H1 (cell line): ENCODE measurements at regions not wholly inside any gene's neighbourhood (a gene's known extent, or its start where the extent isn't known, plus 50 kb on each side); places are given as distances from the start of the nearest gene placed in this dataset.

Source experiments
- CTCF ChIA-PET: fragments of 300-600 bp; sonication (Branson Sonifier 250); formaldehyde crosslinking; loops from one replicate; lab custom pipeline; 2021; ENCODE audit not compliant: partially characterized antibody; lab: Charles Lee
- POLR2A ChIA-PET: fragments of 300-600 bp; sonication (Branson Sonifier 250); formaldehyde crosslinking; loops from one replicate; lab custom pipeline; 2021; ENCODE audit warnings: inconsistent platforms; ENCODE audit not compliant: partially characterized antibody; lab: Charles Lee
- DNase-seq, 2 experiments: peaks; one replicate each; pipeline versions ENCODE4 v3.0.0 to v3.0.0-alpha.2; 2010 to 2022; ENCODE audit warnings: low spot score in 2 of 2, low read depth in 1 of 2, mixed read lengths in 1 of 2
- FAIRE-seq: peaks from 2 replicates; lab custom pipeline; 2011; peaks lifted over from hg19 to GRCh38; lab: Jason Lieb, UNC
- H2AFZ ChIP-seq: 2 replicates; pipeline ENCODE4 v1.8.1; 2012; ENCODE audit warnings: low read length, inconsistent platforms
- H2AK5ac ChIP-seq: 2 replicates; pipeline ENCODE4 v1.6.1; 2013; ENCODE audit warnings: low read depth, low read length
- H2BK120ac ChIP-seq: replicated peaks from 2 replicates; pipeline ENCODE3; 2013; ENCODE audit warnings: low read depth, low read length, inconsistent platforms
- H2BK12ac ChIP-seq: 2 replicates; pipeline ENCODE4 v1.6.1; 2013; ENCODE audit warnings: low read depth, low read length
- H2BK15ac ChIP-seq: 2 replicates; pipeline ENCODE4 v1.6.1; 2013; ENCODE audit warnings: low read length
- H2BK20ac ChIP-seq: 2 replicates; pipeline ENCODE4 v1.6.1; 2013; ENCODE audit warnings: low read length
- H2BK5ac ChIP-seq: 2 replicates; pipeline ENCODE4 v1.6.1; 2013; ENCODE audit warnings: low read depth, low read length
- H3K14ac ChIP-seq: 2 replicates; pipeline ENCODE4 v1.6.1; 2013; ENCODE audit warnings: inconsistent platforms; ENCODE audit not compliant: insufficient read length
- H3K18ac ChIP-seq: 2 replicates; pipeline ENCODE4 v1.6.1; 2013; ENCODE audit warnings: low read length; ENCODE audit errors: extremely low read depth
- H3K23ac ChIP-seq: 2 replicates; pipeline ENCODE4 v1.6.1; 2013; ENCODE audit warnings: inconsistent platforms; ENCODE audit not compliant: insufficient read length
- H3K23me2 ChIP-seq: 2 replicates; pipeline ENCODE4 v1.6.1; 2013; ENCODE audit warnings: low read depth, low read length
- H3K27ac ChIP-seq: 2 replicates; pipeline ENCODE4 v1.6.1; 2011; ENCODE audit warnings: low read depth, low read length, inconsistent platforms
- H3K27me3 ChIP-seq, 4 experiments: replicated peaks in 1 of 4; 1 replicate in 1 of 4; 2 replicates in 3 of 4; pipeline versions ENCODE4 v1.6.1 to v1.8.1; 2011 to 2013; ENCODE audit warnings: low read length in 3 of 4, mild to moderate bottlenecking in 3 of 4, inconsistent platforms in 2 of 4, mixed read lengths in 2 of 4, moderate library complexity in 1 of 4; ENCODE audit not compliant: control insufficient read depth in 3 of 4, insufficient read depth in 3 of 4; ENCODE audit errors: extremely low read depth in 1 of 4
- H3K36me3 ChIP-seq, 4 experiments: 2 replicates each; pipeline versions ENCODE4 v1.6.1 to v1.8.1; 2011 to 2013; ENCODE audit warnings: mild to moderate bottlenecking in 4 of 4, low read length in 3 of 4, moderate library complexity in 2 of 4, control low read depth in 1 of 4, inconsistent platforms in 1 of 4; ENCODE audit not compliant: insufficient read depth in 4 of 4, control insufficient read depth in 2 of 4
- H3K4ac ChIP-seq: replicated peaks from 2 replicates; pipeline ENCODE3; 2013; ENCODE audit warnings: low read length, low read depth, mixed read lengths, inconsistent platforms; ENCODE audit not compliant: insufficient read length
- H3K4me1 ChIP-seq, 4 experiments: replicated peaks in 1 of 4; 1 replicate in 1 of 4; 2 replicates in 3 of 4; pipeline versions ENCODE4 v1.6.1 to v1.8.1; 2011 to 2013; ENCODE audit warnings: low read length in 3 of 4, inconsistent platforms in 2 of 4, mixed read lengths in 1 of 4; ENCODE audit not compliant: insufficient read depth in 4 of 4, control insufficient read depth in 3 of 4
- H3K4me2 ChIP-seq, 2 experiments: 2 replicates each; pipeline versions ENCODE4 v1.6.1 to v1.8.1; 2011 to 2013; ENCODE audit warnings: low read depth in 2 of 2, low read length in 2 of 2, control low read depth in 1 of 2, inconsistent platforms in 1 of 2, mild to moderate bottlenecking in 1 of 2; ENCODE audit not compliant: insufficient read depth in 1 of 2
- H3K4me3 ChIP-seq, 4 experiments: fragments of 200-600, 300-600 bp in 1 of 4; sonication (generic), shearing (Covaris generic), sonication (Bioruptor Twin) in 1 of 4; 2 replicates each; pipeline versions ENCODE4 v1.5.1 to v1.8.1; 2011 to 2016; ENCODE audit warnings: low read length in 4 of 4, low read depth in 3 of 4, control low read depth in 2 of 4, inconsistent platforms in 2 of 4, mild to moderate bottlenecking in 2 of 4, mixed read lengths in 1 of 4, moderate library complexity in 1 of 4; ENCODE audit not compliant: insufficient read depth in 2 of 4; ENCODE audit errors: extremely low read depth in 1 of 4
- H3K56ac ChIP-seq: replicated peaks from 2 replicates; pipeline ENCODE3; 2013; ENCODE audit warnings: low read depth, mild to moderate bottlenecking, mixed read lengths, low read length, inconsistent platforms; ENCODE audit not compliant: insufficient read length
- H3K79me1 ChIP-seq: 2 replicates; pipeline ENCODE4 v1.6.1; 2013; ENCODE audit warnings: low read depth, low read length, control low read depth
- H3K79me2 ChIP-seq, 2 experiments: 2 replicates each; pipeline versions ENCODE4 v1.6.1 to v1.8.1; 2012 to 2013; ENCODE audit warnings: low read length in 2 of 2, mild to moderate bottlenecking in 2 of 2, inconsistent platforms in 1 of 2; ENCODE audit not compliant: insufficient read depth in 2 of 2, control insufficient read depth in 1 of 2
- H3K9ac ChIP-seq, 4 experiments: replicated peaks in 1 of 4; 1 replicate in 1 of 4; 2 replicates in 3 of 4; pipeline versions ENCODE4 v1.6.1 to v1.8.1; 2011 to 2013; ENCODE audit warnings: low read depth in 3 of 4, low read length in 3 of 4, control low read depth in 2 of 4, mild to moderate bottlenecking in 2 of 4, moderate library complexity in 2 of 4, inconsistent platforms in 1 of 4; ENCODE audit errors: extremely low read depth in 1 of 4
- H3K9me3 ChIP-seq, 2 experiments: 2 replicates each; pipeline versions ENCODE4 v1.6.1 to v1.8.1; 2012 to 2013; ENCODE audit warnings: mild to moderate bottlenecking in 2 of 2, moderate library complexity in 2 of 2, control low read depth in 1 of 2, inconsistent platforms in 1 of 2, low read depth in 1 of 2, low read length in 1 of 2, mixed read lengths in 1 of 2; ENCODE audit not compliant: insufficient read depth in 2 of 2
- H4K20me1 ChIP-seq, 2 experiments: replicated peaks in 1 of 2; 2 replicates each; pipeline versions ENCODE3 to v1.8.1; 2011 to 2013; ENCODE audit warnings: inconsistent platforms in 2 of 2, low read length in 2 of 2, mild to moderate bottlenecking in 1 of 2; ENCODE audit not compliant: insufficient read depth in 2 of 2, control insufficient read depth in 1 of 2
- H4K5ac ChIP-seq: 2 replicates; pipeline ENCODE4 v1.6.1; 2013; ENCODE audit warnings: low read length, low read depth, mixed read lengths, inconsistent platforms; ENCODE audit not compliant: insufficient read length
- H4K8ac ChIP-seq: 2 replicates; pipeline ENCODE4 v1.8.0; 2013; ENCODE audit warnings: mild to moderate bottlenecking, moderate library complexity, low read length, inconsistent platforms; ENCODE audit not compliant: insufficient read depth; ENCODE audit errors: extremely low read depth
- H4K91ac ChIP-seq: replicated peaks from 2 replicates; pipeline ENCODE3; 2013; ENCODE audit warnings: low read length, mixed read lengths, inconsistent platforms; ENCODE audit not compliant: insufficient read length
- BRCA1 ChIP-seq: IDR thresholded peaks from 2 replicates; pipeline ENCODE4 v1.6.1; 2012; ENCODE audit warnings: low read depth, low read length, improper control_type of control experiment
- CHD2 ChIP-seq: IDR thresholded peaks from 2 replicates; pipeline ENCODE4 v1.6.1; 2012; ENCODE audit warnings: low read length, improper control_type of control experiment
- CREB1 ChIP-seq: IDR thresholded peaks from 2 replicates; pipeline ENCODE4 v1.6.1; 2012; ENCODE audit warnings: inconsistent platforms
- E2F6 ChIP-seq: IDR thresholded peaks from 2 replicates; pipeline ENCODE4 v1.6.1; 2012; ENCODE audit warnings: inconsistent platforms
- MAFK ChIP-seq: IDR thresholded peaks from 2 replicates; pipeline ENCODE4 v1.6.1; 2012; ENCODE audit warnings: low read depth, mild to moderate bottlenecking, improper control_type of control experiment, low read length
- MAX ChIP-seq: IDR thresholded peaks from 2 replicates; pipeline ENCODE4 v1.6.1; 2012; ENCODE audit warnings: inconsistent platforms
- NANOG ChIP-seq: IDR thresholded peaks from 2 replicates; pipeline ENCODE4 v1.6.1; 2011; ENCODE audit warnings: low read length, low read depth, mild to moderate bottlenecking, inconsistent platforms; ENCODE audit not compliant: insufficient read depth, poor library complexity, severe bottlenecking
- RAD21 ChIP-seq, 2 experiments: IDR thresholded peaks in 1 of 2; conservative IDR thresholded peaks in 1 of 2; 2 replicates each; pipeline ENCODE4 v1.6.1; 2011; ENCODE audit warnings: low read depth in 2 of 2, low read length in 2 of 2, improper control_type of control experiment in 1 of 2, inconsistent platforms in 1 of 2, mild to moderate bottlenecking in 1 of 2, moderate library complexity in 1 of 2
- RFX5 ChIP-seq: IDR thresholded peaks from 2 replicates; pipeline ENCODE4 v1.6.1; 2011; ENCODE audit warnings: low read depth, low read length, improper control_type of control experiment, borderline replicate concordance
- RNF2 ChIP-seq: fragments of 200-900, 300-1000 bp; sonication (generic); IDR thresholded peaks from 2 replicates; pipeline ENCODE4 v1.7.1; 2016; ENCODE audit warnings: borderline replicate concordance, low read depth, mild to moderate bottlenecking, antibody characterized with exemption, low read length; ENCODE audit not compliant: poor library complexity, severe bottlenecking; ENCODE audit errors: missing control alignments
- SP2 ChIP-seq: IDR thresholded peaks from 2 replicates; pipeline ENCODE4 v1.6.1; 2012; ENCODE audit warnings: mild to moderate bottlenecking, low read length, inconsistent platforms
- TAF7 ChIP-seq: optimal IDR thresholded peaks from 2 replicates; pipeline ENCODE3; 2011; ENCODE audit warnings: low read depth, mild to moderate bottlenecking, inconsistent platforms, low read length, moderate library complexity, borderline replicate concordance
- USF2 ChIP-seq: IDR thresholded peaks from 2 replicates; pipeline ENCODE4 v1.6.1; 2011; ENCODE audit warnings: low read length, improper control_type of control experiment
- WGBS, 2 experiments: shearing (Covaris generic) in 1 of 2; methylation state at CpG; one replicate each; pipeline versions ENCODE4 v1.1.6 to v1.1.7; 2013 to 2015; ENCODE audit warnings: low lambda C conversion rate in 2 of 2, mixed read lengths in 2 of 2, inconsistent platforms in 1 of 2, low coverage in 1 of 2, missing lambda C conversion rate in 1 of 2; ENCODE audit not compliant: insufficient replicate concordance in 2 of 2, insufficient coverage in 1 of 2, insufficient read length in 1 of 2; ENCODE audit errors: extremely low coverage in 1 of 2, missing lambda C conversion rate in 1 of 2; 5-methylcytosine and 5-hydroxymethylcytosine counted together

- Histone ChIP-seq H3K4me1 (peaks cover 0 to 4% (median 0%) of the 10 kb centered on the region in 4 experiments; a peak in 1 of 7 replicates), H4K5ac (no peak overlapping the region), H2BK15ac (no peak overlapping the region), H3K79me2 (no peaks in the 10 kb centered on the region), H3K56ac (no peak overlapping the region), H3K9me3 (no peaks in the 10 kb centered on the region), H4K20me1 (no peaks in the 10 kb centered on the region), H3K27me3 (no peaks in the 10 kb centered on the region), H2BK12ac (no peak overlapping the region), H2BK20ac (no peak overlapping the region), H2AFZ (no peak overlapping the region), H3K79me1 (no peaks in the 10 kb centered on the region), H2AK5ac (no peak overlapping the region), H3K14ac (no peak overlapping the region), H3K9ac (no peak overlapping the region), H3K27ac (no peak overlapping the region), H3K4ac (no peak overlapping the region), H3K36me3 (no peaks in the 10 kb centered on the region), H3K23me2 (no peaks in the 10 kb centered on the region), H2BK120ac (no peak overlapping the region), H3K4me2 (no peak overlapping the region), H3K23ac (no peak overlapping the region), H3K4me3 (no peak overlapping the region), H4K91ac (no peak overlapping the region), H2BK5ac (no peak overlapping the region), H4K8ac (no peak overlapping the region), H3K18ac (no peak overlapping the region)
- no peak for FAIRE-seq
- no peak for DNase-seq
- ChIA-PET CTCF (no interaction called here), POLR2A (no interaction called here)
- 84 to 100% methylated on average over 1 to 3 of the region's 3 CpGs for WGBS, 2 experiments
- no peak for TF ChIP-seq USF2
- no peak for TF ChIP-seq CHD2
- TF ChIP-seq MAFK: no peak
- TF ChIP-seq TAF7: no peak
- TF ChIP-seq RAD21 (IDR thresholded peaks at IDR 0.05 in 1 of 2, conservative IDR thresholded peaks at IDR 0.05 in 1 of 2; ENCODE audit: low read depth in 2 of 2, low read length in 2 of 2): no peak
- TF ChIP-seq RFX5: no peak
- no peak for TF ChIP-seq E2F6
- TF ChIP-seq SP2: no peak
- no peak for TF ChIP-seq CREB1
- no peak for TF ChIP-seq BRCA1
- no peak for TF ChIP-seq RNF2
- TF ChIP-seq MAX: no peak
- TF ChIP-seq NANOG: no peak
Observed at GRCh38 chr7:11290863-11291262, 317.2 kb downstream of the PHF14 start.
